ENCODE measurements at regions not wholly inside any gene's neighbourhood (a gene's known extent, or its start where the extent isn't known, plus 50 kb on each side); places are given as distances from the start of the nearest gene placed in this dataset.

- Histone ChIP-seq H3K9ac (ENCODE audit: low read length) (no peak overlapping the region), H3K9me3 (ENCODE audit: insufficient read depth, low read length) (no peaks in the 10 kb centered on the region), H3K4me2 (ENCODE audit: low read depth, low read length, poor library complexity, severe bottlenecking) (no peak overlapping the region), H3K36me3 (ENCODE audit: low read length) (no peaks in the 10 kb centered on the region), H2AFZ (ENCODE audit: low read depth, low read length, severe bottlenecking) (no peak overlapping the region), H3K79me2 (ENCODE audit: insufficient read depth, low read length) (no peaks in the 10 kb centered on the region), H3F3A (ENCODE audit: insufficient read depth) (no peaks in the 10 kb centered on the region), H3K9me2 (replicated peaks; ENCODE audit: insufficient read depth, low read length) (no peaks in the 10 kb centered on the region), H3K27ac (ENCODE audit: low read depth, low read length) (no peak overlapping the region), H4K20me1 (ENCODE audit: low read depth, low read length) (no peaks in the 10 kb centered on the region), H3K27me3 (ENCODE audit: low read length) (no peaks in the 10 kb centered on the region), H3K4me3 (ENCODE audit: insufficient read depth, low read length, poor library complexity, severe bottlenecking) (no peak overlapping the region)
- TF ChIP-seq CTCF (IDR thresholded peaks at IDR 0.05; ENCODE audit: insufficient read depth, low read length, poor library complexity, severe bottlenecking) (no peak), EZH2phosphoT487 (conservative IDR thresholded peaks at IDR 0.05; ENCODE audit: low read length) (no peak)
These were observed 643.5 kb upstream of the ID4 start for GRCh38 chr6:19193624-19194023.

- no peak overlapping the region for H3K27ac ChIP-seq (ENCODE audit: low read depth, low read length)
- no peak overlapping the region for H3K4me3 ChIP-seq (ENCODE audit: insufficient read depth, low read length, poor library complexity, severe bottlenecking)
- no peaks in the 10 kb centered on the region for H3F3A ChIP-seq (ENCODE audit: insufficient read depth)
- H3K36me3 ChIP-seq (ENCODE audit: low read length), result no peaks in the 10 kb centered on the region
- TF ChIP-seq EZH2phosphoT487 (conservative IDR thresholded peaks at IDR 0.05; ENCODE audit: low read length) (no peak), CTCF (IDR thresholded peaks at IDR 0.05; ENCODE audit: insufficient read depth, low read length, poor library complexity, severe bottlenecking) (no peak)
- no peaks in the 10 kb centered on the region for H3K9me3 ChIP-seq (ENCODE audit: insufficient read depth, low read length)
- H3K4me2 ChIP-seq (ENCODE audit: low read depth, low read length, poor library complexity, severe bottlenecking), result no peak overlapping the region
- no peak overlapping the region for H2AFZ ChIP-seq (ENCODE audit: low read depth, low read length, severe bottlenecking)
- H3K27me3 ChIP-seq (ENCODE audit: low read length), result no peaks in the 10 kb centered on the region
- no peaks in the 10 kb centered on the region for H3K9me2 ChIP-seq (replicated peaks; ENCODE audit: insufficient read depth, low read length)
- no peaks in the 10 kb centered on the region for H3K79me2 ChIP-seq (ENCODE audit: insufficient read depth, low read length)
- no peaks in the 10 kb centered on the region for H4K20me1 ChIP-seq (ENCODE audit: low read depth, low read length)
- H3K9ac ChIP-seq (ENCODE audit: low read length), result no peak overlapping the region
These were observed 632.7 kb upstream of the ID4 start for GRCh38 chr6:19204445-19204844.

GRCh38 chr6:19205076-19205475 is 632.1 kb upstream of the ID4 start:
- H3K9ac ChIP-seq (ENCODE audit: low read length), result no peak overlapping the region
- H3K36me3 ChIP-seq (ENCODE audit: low read length), result no peaks in the 10 kb centered on the region
- no peak overlapping the region for H3K4me2 ChIP-seq (ENCODE audit: low read depth, low read length, poor library complexity, severe bottlenecking)
- H3K27ac ChIP-seq (ENCODE audit: low read depth, low read length), result no peak overlapping the region
- no peaks in the 10 kb centered on the region for H3F3A ChIP-seq (ENCODE audit: insufficient read depth)
- H3K9me2 ChIP-seq (replicated peaks; ENCODE audit: insufficient read depth, low read length), result no peaks in the 10 kb centered on the region
- no peaks in the 10 kb centered on the region for H4K20me1 ChIP-seq (ENCODE audit: low read depth, low read length)
- H2AFZ ChIP-seq (ENCODE audit: low read depth, low read length, severe bottlenecking), result no peak overlapping the region
- no peaks in the 10 kb centered on the region for H3K79me2 ChIP-seq (ENCODE audit: insufficient read depth, low read length)
- no peaks in the 10 kb centered on the region for H3K9me3 ChIP-seq (ENCODE audit: insufficient read depth, low read length)
- H3K27me3 ChIP-seq (ENCODE audit: low read length), result no peaks in the 10 kb centered on the region
- TF ChIP-seq CTCF (IDR thresholded peaks at IDR 0.05; ENCODE audit: insufficient read depth, low read length, poor library complexity, severe bottlenecking), result no peak
- TF ChIP-seq EZH2phosphoT487 (conservative IDR thresholded peaks at IDR 0.05; ENCODE audit: low read length), result no peak
- H3K4me3 ChIP-seq (ENCODE audit: insufficient read depth, low read length, poor library complexity, severe bottlenecking), result no peak overlapping the region

- H3K9ac ChIP-seq (ENCODE audit: low read length), result no peak overlapping the region
- H3K9me3 ChIP-seq (ENCODE audit: insufficient read depth, low read length), result no peaks in the 10 kb centered on the region
- H4K20me1 ChIP-seq (ENCODE audit: low read depth, low read length), result no peaks in the 10 kb centered on the region
- no peaks in the 10 kb centered on the region for H3K36me3 ChIP-seq (ENCODE audit: low read length)
- H3K27me3 ChIP-seq (ENCODE audit: low read length), result no peaks in the 10 kb centered on the region
- H3K4me2 ChIP-seq (ENCODE audit: low read depth, low read length, poor library complexity, severe bottlenecking), result no peak overlapping the region
- no peak overlapping the region for H3K4me3 ChIP-seq (ENCODE audit: insufficient read depth, low read length, poor library complexity, severe bottlenecking)
- no peaks in the 10 kb centered on the region for H3K79me2 ChIP-seq (ENCODE audit: insufficient read depth, low read length)
- H3K9me2 ChIP-seq (replicated peaks; ENCODE audit: insufficient read depth, low read length), result no peaks in the 10 kb centered on the region
- no peak overlapping the region for H3K27ac ChIP-seq (ENCODE audit: low read depth, low read length)
- TF ChIP-seq CTCF (IDR thresholded peaks at IDR 0.05; ENCODE audit: insufficient read depth, low read length, poor library complexity, severe bottlenecking) (no peak), EZH2phosphoT487 (conservative IDR thresholded peaks at IDR 0.05; ENCODE audit: low read length) (no peak)
- no peak overlapping the region for H2AFZ ChIP-seq (ENCODE audit: low read depth, low read length, severe bottlenecking)
- H3F3A ChIP-seq (ENCODE audit: insufficient read depth), result no peaks in the 10 kb centered on the region
These were observed 628.0 kb upstream of the ID4 start for GRCh38 chr6:19209202-19209601.
